ENCODE measurements at regions not wholly inside any gene's neighbourhood (a gene's known extent, or its start where the extent isn't known, plus 50 kb on each side); places are given as distances from the start of the nearest gene placed in this dataset.

DNA sequence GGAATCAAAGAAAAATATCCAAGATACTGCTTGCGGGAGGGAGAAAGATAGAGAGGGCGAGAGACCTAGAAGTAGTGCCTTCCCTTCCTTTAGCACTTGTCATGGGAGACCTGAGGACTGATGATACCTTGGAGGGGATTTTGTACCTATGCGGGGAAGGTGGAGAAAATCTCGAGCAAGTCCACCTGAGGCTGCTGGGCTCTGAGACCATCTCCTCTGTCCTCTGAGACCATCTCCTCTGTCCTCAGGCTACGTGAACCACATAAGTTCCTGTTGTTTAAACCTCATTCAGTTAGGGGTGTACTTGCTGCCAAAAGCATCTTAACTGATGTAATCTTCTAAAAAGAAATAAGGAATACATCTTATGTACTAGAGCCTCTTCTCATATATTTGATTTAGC lies 164.9 kb downstream of the NR2F2 start:
- TF ChIP-seq POLR2A (IDR thresholded peaks at IDR 0.05) (no peak), EP300 (IDR thresholded peaks at IDR 0.05) (no peak)
- TF ChIP-seq, protein P1, sequence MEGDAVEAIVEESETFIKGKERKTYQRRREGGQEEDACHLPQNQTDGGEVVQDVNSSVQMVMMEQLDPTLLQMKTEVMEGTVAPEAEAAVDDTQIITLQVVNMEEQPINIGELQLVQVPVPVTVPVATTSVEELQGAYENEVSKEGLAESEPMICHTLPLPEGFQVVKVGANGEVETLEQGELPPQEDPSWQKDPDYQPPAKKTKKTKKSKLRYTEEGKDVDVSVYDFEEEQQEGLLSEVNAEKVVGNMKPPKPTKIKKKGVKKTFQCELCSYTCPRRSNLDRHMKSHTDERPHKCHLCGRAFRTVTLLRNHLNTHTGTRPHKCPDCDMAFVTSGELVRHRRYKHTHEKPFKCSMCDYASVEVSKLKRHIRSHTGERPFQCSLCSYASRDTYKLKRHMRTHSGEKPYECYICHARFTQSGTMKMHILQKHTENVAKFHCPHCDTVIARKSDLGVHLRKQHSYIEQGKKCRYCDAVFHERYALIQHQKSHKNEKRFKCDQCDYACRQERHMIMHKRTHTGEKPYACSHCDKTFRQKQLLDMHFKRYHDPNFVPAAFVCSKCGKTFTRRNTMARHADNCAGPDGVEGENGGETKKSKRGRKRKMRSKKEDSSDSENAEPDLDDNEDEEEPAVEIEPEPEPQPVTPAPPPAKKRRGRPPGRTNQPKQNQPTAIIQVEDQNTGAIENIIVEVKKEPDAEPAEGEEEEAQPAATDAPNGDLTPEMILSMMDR (IDR thresholded peaks at IDR 0.05) = no peak
- intact Hi-C loops (cut with DNase I) = no loop called here
- no peak overlapping the region for H3K27ac ChIP-seq
- DNase-seq = no peak
- no peaks in the 10 kb centered on the region for H3K27me3 ChIP-seq
- no peaks in the 10 kb centered on the region for H3K4me1 ChIP-seq (ENCODE audit: insufficient read depth)
- no peak overlapping the region for H3K4me3 ChIP-seq
- 88 to 95% (median 94%) methylated on average over 5 of the region's 5 CpGs for WGBS, 3 donors
- H3K36me3 ChIP-seq = no peaks in the 10 kb centered on the region
- no peaks in the 10 kb centered on the region for H3K9me3 ChIP-seq

DNA sequence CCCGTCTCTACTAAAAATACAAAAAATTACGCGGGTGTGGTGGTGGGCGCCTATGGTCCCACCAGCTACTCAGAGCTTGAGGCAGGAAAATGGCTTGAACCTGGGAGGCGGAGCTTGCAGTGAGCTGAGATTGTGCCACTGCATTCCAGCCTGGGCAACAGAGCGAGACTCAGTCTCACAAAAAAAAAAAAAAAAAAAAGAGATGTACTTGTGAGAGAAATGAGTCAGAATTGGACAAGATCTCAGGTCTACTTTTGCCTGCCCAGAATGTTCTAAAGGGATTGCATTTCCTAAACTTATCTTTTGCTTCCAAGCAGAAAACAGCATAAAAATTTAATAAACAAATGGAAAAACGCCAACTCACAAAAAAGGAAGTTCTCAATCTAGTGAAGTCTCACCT lies 167.5 kb downstream of the NR2F2 start:
- WGBS, 3 donors = 78 to 82% (median 79%) methylated on average over 7 of the region's 7 CpGs
- intact Hi-C loops (cut with DNase I) = no loop called here
- H3K4me1 ChIP-seq (ENCODE audit: insufficient read depth) = no peaks in the 10 kb centered on the region

DNA sequence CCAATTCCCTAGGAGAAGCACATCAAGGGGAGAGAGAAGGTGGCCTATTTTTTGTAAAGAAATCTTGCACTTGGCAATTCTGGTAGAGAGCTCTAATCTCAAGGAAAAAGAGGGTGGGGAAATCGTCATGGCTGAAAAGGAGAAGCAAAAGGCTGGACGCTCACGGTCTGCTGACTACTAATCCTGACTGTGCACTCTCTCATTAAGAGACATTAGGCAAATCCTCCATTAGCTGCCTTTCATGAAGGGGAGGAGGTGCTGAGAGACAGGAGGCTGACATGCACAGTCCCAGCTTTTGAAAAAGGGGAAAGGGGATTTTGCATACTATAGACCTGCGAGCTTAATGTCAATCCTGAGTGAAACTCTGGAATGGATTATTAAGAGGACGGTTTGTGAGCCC lies 170.0 kb downstream of the NR2F2 start:
- no peaks in the 10 kb centered on the region for H3K4me1 ChIP-seq (ENCODE audit: insufficient read depth)
- no peaks in the 10 kb centered on the region for H3K9me3 ChIP-seq
- no peak overlapping the region for H3K27ac ChIP-seq
- intact Hi-C loops (cut with DNase I) = no loop called here
- no peaks in the 10 kb centered on the region for H3K27me3 ChIP-seq
- DNase-seq = no peak
- no peak overlapping the region for H3K4me3 ChIP-seq
- WGBS, 3 donors = 71 to 79% (median 77%) methylated on average over 5 of the region's 5 CpGs
- H3K36me3 ChIP-seq = no peaks in the 10 kb centered on the region
- TF ChIP-seq, protein P1 (IDR thresholded peaks at IDR 0.05) = no peak
- TF ChIP-seq EP300 (IDR thresholded peaks at IDR 0.05) (no peak), POLR2A (IDR thresholded peaks at IDR 0.05) (no peak)

More for the DNA sequence above, 167.5 kb downstream of the NR2F2 start:
- Histone ChIP-seq H3K27ac (no peak overlapping the region), H3K36me3 (no peaks in the 10 kb centered on the region), H3K27me3 (no peaks in the 10 kb centered on the region), H3K9me3 (no peaks in the 10 kb centered on the region), H3K4me3 (no peak overlapping the region)
- no peak for TF ChIP-seq POLR2A (IDR thresholded peaks at IDR 0.05)
- TF ChIP-seq, protein P1 (IDR thresholded peaks at IDR 0.05) = no peak
- no peak for TF ChIP-seq EP300 (IDR thresholded peaks at IDR 0.05)
- DNase-seq = no peak

DNA sequence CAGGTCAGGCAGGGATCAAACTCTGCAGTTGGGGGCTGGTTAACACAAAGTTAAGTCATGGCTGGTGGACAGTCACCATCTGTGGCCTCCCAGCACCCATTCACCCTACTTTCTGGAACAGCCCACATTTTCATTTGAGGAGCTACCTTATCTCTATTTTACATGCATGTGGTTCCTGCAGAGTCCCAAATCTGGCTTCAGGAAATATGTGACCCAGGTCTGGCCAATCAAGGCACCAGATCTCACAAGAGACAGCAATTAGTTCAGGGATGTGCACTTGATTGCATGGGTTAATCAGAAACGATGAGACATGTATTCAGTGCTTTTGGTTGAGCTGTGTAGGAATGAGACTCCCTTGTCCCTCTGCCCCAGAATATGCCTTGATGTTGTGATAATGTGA lies 170.9 kb downstream of the NR2F2 start:
- TF ChIP-seq, protein P1 (IDR thresholded peaks at IDR 0.05) = no peak
- no peak for TF ChIP-seq POLR2A (IDR thresholded peaks at IDR 0.05)
- TF ChIP-seq EP300 (IDR thresholded peaks at IDR 0.05) = no peak
- DNase-seq = no peak
- WGBS, 3 donors = 60 to 82% (median 80%) methylated on average over 1 of the region's 1 CpG
- H3K27me3 ChIP-seq = no peaks in the 10 kb centered on the region
- intact Hi-C loops (cut with DNase I) = no loop called here
- H3K4me1 ChIP-seq (ENCODE audit: insufficient read depth) = no peaks in the 10 kb centered on the region
- no peaks in the 10 kb centered on the region for H3K9me3 ChIP-seq
- no peaks in the 10 kb centered on the region for H3K36me3 ChIP-seq
- H3K27ac ChIP-seq = no peak overlapping the region
- no peak overlapping the region for H3K4me3 ChIP-seq

DNA sequence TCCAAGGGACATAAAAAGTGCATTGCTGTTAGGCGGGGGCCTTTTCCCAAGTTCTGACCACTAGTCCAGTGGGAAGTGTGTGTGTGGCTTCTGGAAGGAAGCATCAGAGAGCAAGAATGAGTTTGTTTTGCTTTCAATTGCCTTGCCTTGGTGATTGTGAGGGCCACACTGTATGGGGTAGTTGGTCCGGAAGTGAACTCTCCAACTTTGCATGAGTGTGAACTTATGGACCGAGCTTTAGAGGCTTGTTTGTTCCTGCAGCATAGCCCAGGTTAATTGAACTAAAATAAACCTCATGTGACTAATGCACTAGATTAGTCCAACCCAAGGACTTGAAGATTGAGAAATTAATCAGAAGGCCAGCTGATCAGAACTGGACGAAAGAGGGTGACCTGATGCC lies 171.7 kb downstream of the NR2F2 start:
- Histone ChIP-seq H3K9me3 (no peaks in the 10 kb centered on the region), H3K27me3 (no peaks in the 10 kb centered on the region), H3K36me3 (no peaks in the 10 kb centered on the region), H3K4me3 (no peak overlapping the region), H3K27ac (no peak overlapping the region), H3K4me1 (ENCODE audit: insufficient read depth) (no peaks in the 10 kb centered on the region)
- WGBS, 3 donors = 91 to 96% (median 92%) methylated on average over 4 of the region's 4 CpGs
- TF ChIP-seq, protein P1 (IDR thresholded peaks at IDR 0.05) = no peak
- TF ChIP-seq EP300 (IDR thresholded peaks at IDR 0.05) (no peak), POLR2A (IDR thresholded peaks at IDR 0.05) (no peak)
- intact Hi-C loops (cut with DNase I) = no loop called here
- no peak for DNase-seq

Measured in ovary (tissue), 7 donors.